SK-N-DZ (cell line): ENCODE measurements at regions not wholly inside any gene's neighbourhood (a gene's known extent, or its start where the extent isn't known, plus 50 kb on each side); places are given as distances from the start of the nearest gene placed in this dataset.

ENCODE experiments used
- DNase-seq: peaks from one replicate; pipeline ENCODE4 v3.0.0-alpha.2; 2015; ENCODE audit warnings: low spot score

DNA sequence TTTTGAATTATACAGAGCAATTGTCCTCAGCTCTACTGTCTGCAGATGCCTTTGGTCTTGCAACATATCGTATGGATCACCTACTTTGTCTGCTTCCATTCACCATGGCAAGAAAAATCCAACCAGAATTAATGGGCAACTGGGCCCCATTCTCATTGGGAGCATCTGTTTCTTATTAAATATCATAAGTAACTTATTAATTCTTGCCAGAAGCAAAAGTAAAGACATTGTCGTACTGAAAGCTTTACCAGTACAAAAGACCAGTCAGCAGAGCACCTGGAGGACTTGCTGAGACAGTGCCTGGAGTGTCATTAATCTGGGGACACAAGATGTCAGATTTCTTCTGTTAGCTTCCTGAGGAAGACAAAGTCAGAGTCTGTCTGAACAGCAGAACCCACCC, 404.5 kb downstream of the INHBA start:
- no peak for DNase-seq

DNA sequence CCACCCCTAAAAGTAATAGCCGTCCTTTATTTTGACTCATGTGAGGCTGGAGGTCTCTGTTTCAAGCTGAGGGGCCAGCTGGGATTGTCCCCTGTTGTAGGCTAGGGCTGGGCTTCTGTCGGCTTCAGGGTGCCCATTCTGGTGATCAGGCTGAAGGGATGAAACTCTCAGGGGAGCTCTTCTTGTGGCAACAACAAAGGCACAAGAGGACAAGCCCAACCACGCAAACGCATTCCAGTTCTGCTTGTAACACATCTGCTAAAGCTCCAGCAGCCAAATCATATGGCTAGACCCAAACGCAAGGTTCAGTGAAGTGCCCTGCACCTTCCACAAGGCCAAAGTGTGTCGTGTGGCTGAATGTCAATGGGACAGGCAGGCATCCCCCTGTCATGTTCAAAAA, 405.7 kb downstream of the INHBA start:
- DNase-seq = no peak

GRCh38 chr7:41295455-41295815, 407.5 kb downstream of the INHBA start:
- DNase-seq = no peak

DNA sequence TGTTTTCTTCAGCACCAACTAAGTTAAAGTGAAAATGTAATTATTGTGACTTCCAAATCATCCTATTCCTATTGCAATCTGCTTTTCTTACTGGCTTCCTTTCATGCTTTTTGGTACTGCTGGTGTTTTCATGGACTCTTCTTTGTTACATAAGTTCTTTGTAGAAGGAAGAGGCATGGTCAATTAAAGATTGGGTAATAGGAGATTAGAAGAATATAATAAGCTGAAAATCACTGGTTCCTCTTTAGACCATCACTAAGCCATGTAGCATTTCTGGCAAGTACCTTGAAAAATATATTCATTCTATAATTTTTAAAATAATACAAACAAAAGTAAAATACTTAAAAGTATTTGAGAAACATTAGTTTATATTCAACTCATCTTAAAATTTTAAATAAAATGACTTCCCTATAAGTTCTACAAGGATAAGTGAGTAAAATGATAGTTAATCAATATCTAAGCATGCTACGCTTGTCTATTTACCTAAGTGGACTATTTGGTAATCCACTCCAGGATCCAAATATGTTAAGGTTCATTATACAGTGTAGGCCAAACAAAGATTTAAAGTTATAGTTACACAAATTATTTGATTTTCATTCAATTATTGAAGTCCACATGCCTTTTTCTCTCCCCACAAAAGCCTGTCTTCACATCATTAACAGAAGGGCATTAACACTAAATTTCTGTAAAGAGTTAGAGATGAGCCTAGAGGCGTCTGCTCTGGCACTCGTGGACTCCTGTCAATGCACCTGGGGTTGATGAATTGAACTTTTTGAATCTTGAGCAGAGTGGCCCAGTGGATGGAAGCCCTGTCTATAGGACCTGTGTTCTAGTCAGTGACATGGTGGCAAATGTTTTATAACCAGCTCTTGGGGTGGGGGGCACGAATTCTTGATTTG, 408.1 kb downstream of the INHBA start:
- DNase-seq = no peak

GRCh38 chr7:41292487-41292886, 410.4 kb downstream of the INHBA start:
- no peak for DNase-seq

- no peak for DNase-seq
Observed at GRCh38 chr7:41287559-41288335, 415.1 kb downstream of the INHBA start.

- DNase-seq = no peak
Observed at GRCh38 chr7:41280491-41280890, 422.4 kb downstream of the INHBA start.

- no peak for DNase-seq
Observed at GRCh38 chr7:41277561-41277960, 425.3 kb downstream of the INHBA start.

DNA sequence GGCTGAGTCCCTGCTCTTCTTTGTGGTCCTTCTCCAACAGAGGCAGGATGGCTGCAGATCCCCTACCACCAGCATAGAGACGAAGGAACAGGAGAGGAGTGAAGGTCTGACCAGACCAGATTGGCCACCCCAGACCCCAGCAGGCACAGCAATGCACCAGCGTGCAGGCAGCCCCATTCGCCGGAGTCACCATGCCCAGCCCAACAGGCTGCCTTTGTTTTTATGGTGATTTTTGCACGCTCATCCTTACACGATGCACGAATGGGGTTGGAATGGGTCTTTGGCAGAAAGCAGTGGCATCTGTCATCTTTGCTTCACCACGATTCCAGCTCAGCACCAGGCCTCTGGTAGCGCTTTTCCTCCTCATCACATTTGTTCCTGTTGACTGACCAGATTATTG, 427.6 kb downstream of the INHBA start:
- peak; percentile 10 for DNase-seq

DNA sequence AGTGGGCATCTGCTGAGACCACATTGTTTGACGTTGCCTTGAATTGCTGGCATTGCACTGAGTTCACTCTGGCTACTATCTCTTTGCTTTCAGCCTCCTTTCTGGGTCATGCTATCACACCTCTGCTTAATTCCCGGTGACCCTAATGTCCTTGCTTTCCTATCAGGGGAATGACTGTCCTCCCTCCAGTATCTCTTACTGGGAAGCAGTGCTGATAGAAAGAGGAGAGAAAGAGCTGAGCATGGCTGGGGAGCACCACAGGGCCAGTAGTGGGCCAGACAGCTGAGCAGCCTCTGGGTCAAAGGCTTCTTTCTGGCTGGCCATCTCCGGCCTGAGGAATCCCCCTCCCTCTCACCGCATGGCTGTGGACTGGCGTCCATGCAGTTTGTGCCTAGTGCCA, 428.7 kb downstream of the INHBA start:
- DNase-seq = no peak

DNA sequence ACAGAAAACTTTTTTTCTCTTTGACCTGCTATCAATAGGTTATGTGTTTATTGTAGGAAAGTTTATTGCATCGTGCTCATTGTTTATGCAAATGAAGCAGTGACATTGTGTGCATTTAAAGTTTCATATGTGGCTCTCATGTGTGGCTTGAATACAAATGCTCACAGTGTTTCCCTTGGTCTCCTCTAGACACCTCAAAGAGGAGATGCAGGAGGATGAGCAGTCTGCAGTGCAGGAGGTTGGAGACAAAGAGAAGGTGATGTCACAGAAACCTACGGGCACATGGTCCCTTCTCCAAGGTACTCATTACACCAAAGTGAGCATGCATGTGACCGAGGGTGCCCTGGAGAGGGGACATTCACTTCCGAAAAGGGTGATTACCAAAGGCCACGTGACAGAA, 430.2 kb downstream of the INHBA start:
- no peak for DNase-seq

DNA sequence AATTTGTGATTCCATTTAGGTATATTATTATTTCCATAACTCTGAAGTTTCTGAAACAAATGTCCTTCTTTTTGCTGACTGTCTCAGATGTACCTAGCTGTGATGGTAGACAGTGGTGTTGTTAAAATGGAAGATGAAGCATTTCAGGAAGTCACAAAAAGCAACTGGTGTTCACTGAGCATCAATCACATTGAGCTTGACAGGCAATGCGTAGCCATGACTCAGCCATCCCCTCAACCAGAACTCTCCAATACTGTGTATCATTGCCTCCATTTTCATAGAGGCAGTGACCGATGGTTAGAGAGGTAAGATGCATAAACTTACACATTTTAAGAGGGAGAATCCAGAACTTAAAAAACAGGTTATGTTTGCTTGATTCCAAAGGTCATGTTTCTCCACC, 434.0 kb downstream of the INHBA start:
- no peak for DNase-seq

DNA sequence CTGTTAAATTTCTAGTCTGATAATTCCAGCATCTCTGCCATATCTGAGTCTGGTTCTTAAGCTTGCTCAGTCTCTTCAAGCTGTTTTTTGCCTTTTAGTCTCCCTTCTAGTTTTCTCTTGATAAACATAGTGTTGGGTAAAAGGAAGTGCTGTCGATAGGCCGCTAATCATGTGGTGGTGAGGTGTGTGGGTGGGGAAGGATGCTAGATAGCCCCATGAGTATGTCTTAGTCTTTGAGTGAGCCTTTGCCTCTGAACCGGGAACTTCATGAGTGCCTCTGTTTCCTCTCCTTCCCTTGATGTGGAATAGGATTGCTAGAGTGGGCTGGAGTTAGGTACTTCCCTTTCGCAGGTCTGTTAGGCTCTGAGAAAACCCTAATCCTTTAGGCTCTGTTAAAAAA, 441.8 kb downstream of the INHBA start:
- DNase-seq = no peak

GRCh38 chr7:41257660-41258059, 445.2 kb downstream of the INHBA start:
- no peak for DNase-seq

GRCh38 chr7:41256186-41256945, 446.5 kb downstream of the INHBA start:
- no peak for DNase-seq

GRCh38 chr7:41255716-41256115, 447.2 kb downstream of the INHBA start:
- DNase-seq = no peak

- no peak for DNase-seq
Observed at GRCh38 chr7:41255113-41255512, 447.8 kb downstream of the INHBA start.

- no peak for DNase-seq
Observed at GRCh38 chr7:41252957-41253356, 449.9 kb downstream of the INHBA start.

DNA sequence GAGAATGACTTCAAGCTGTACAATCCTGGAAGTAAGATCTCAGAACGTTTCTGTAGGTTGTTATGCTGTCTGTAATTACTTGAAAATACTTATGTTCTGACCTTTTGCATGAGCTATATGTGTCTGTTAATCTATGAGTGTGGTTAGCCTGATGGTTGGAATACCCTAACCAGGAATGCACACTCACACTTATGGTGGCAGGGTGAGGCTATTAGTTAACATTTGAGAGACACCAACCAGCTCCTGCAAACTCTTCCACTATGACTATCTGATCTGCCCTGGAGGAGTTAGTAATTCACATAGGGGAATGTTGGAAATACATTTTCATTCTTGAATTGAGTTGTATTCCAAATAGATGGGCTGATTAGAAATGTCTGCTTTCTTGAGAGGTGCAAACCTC, 450.3 kb downstream of the INHBA start:
- DNase-seq = no peak

DNA sequence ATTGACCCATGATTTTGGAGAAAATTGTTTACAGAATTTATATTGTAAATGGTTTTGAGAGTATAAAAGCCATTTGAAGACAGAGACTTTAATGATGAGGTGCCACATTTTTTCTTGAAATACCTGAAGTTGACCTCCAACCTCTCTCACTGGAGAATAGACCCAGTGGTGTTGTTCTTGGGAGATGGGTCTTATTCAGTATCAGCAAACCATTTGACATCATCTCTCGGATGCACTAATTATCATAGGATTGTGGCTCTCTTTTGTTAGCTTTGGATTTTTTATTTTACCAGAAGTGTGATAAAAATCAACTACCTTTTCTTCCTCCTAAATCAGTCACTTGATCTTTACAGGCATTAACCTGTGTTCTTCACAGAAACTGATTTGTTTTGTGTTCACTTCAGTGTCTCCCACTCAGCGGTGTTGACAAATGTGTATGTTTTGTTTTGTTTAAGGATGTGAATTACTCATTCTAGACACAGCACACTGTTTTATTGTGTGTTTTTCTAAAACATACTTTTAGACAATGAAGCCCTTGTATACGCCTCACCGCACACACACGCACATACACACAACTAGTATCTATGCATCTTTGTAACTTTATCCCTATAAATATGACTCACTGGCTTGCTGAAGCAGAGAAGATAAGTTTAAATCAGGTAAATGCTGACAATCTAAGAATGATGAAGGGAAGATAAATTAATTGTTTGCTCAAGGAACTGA, 455.6 kb downstream of the INHBA start:
- DNase-seq = no peak

DNA sequence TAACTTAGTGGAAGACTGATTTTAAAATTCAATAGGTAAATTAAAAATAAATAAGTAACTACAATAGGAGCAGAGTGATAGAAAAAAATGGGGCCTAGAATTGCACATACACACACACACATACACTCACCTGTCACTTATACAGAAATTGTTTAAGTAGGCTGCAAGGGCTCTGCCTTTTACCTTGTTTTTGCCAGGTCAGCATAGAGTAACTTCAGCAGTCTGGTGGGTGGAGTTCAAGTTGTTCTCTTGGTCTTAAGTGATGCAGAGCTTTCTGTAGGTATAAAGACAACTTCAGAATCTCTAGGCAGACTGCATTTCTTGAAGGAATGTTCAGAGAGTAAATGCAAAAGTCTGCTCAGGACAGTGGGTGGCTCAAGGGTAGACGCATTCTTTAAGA, 457.0 kb downstream of the INHBA start:
- DNase-seq = no peak

- no peak for DNase-seq
Observed at GRCh38 chr7:41244246-41244645, 458.6 kb downstream of the INHBA start.
